ENCODE measurements at regions not wholly inside any gene's neighbourhood (a gene's known extent, or its start where the extent isn't known, plus 50 kb on each side); places are given as distances from the start of the nearest gene placed in this dataset.

GRCh38 chrX:25204182-25204581 is 188.4 kb upstream of the ARX start:
- no peak for TF ChIP-seq CTCF (conservative IDR thresholded peaks at IDR 0.05; ENCODE audit: low read depth in 2 of 2)
- TF ChIP-seq EZH2 (IDR thresholded peaks at IDR 0.05; ENCODE audit: low read depth, unreplicated experiment): no peak
- no peak for TF ChIP-seq REST (IDR thresholded peaks at IDR 0.05; ENCODE audit: unreplicated experiment)
- no peak for TF ChIP-seq NANOG (IDR thresholded peaks at IDR 0.05; ENCODE audit: borderline replicate concordance)
- TF ChIP-seq ETS1 (IDR thresholded peaks at IDR 0.05): no peak
- no peak for TF ChIP-seq EZH2phosphoT487 (IDR thresholded peaks at IDR 0.05; ENCODE audit: unreplicated experiment)
- no peak for TF ChIP-seq JUNB (IDR thresholded peaks at IDR 0.05; ENCODE audit: unreplicated experiment)
